Fibroblast of pulmonary artery (primary cell): ENCODE measurements at regions not wholly inside any gene's neighbourhood (a gene's known extent, or its start where the extent isn't known, plus 50 kb on each side); places are given as distances from the start of the nearest gene placed in this dataset.
A peak's percentile ranks its signal among the peaks of the same experiment; 100 is the strongest.
"Not testable (repeated sequence)": the region's sequence is repeated elsewhere in the genome, so short reads cannot be mapped to it uniquely, and the experiment has no call there.

ENCODE experiments used
- DNase-seq: peaks from one replicate; pipeline ENCODE4 v3.0.0-alpha.2; 2010; ENCODE audit warnings: low read depth
- H3K4me3 ChIP-seq: replicated peaks from 2 replicates; pipeline ENCODE4 v1.5.1; 2011; ENCODE audit warnings: low read depth, mild to moderate bottlenecking, control low read depth, low read length, moderate library complexity
- TF ChIP-seq, protein P1 (sequence below): IDR thresholded peaks from 2 replicates; pipeline ENCODE4 v1.5.1; 2011; ENCODE audit warnings: mild to moderate bottlenecking, control low read depth, low read length, inconsistent platforms; ENCODE audit errors: missing control alignments

DNA sequence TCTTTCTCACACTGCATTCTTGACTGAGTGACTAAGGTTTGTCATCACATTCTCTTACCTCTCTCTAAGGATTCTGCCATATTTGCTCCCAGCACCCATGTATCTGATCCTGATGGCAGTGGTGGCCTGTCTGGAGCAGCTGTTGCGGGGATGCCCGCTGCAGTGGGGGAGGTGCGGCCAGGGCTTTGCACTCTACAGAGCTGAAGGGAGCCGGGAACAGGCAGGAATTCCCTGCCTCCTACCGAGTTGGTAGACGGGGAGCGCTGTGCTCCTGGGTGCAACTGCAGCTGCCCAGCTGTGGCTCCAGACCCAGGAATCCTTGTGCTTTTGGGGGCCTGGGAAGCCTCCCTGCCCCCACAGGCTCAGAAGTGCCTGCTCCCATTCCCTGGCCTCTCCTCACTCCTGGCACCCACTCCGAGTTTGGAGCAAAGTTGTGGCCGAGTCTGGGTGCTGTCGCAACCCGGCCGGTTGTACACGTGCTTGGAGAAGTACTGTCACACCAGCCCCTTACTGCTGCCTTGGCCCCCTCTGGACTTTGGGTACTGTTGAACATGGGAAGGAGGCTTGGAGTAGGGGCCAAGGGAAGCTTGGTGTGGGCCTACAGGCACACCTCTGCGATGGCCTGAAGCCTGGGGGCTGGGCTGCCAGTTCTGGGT lies 106.9 kb upstream of the OR4E1 start:
- TF ChIP-seq, protein P1, sequence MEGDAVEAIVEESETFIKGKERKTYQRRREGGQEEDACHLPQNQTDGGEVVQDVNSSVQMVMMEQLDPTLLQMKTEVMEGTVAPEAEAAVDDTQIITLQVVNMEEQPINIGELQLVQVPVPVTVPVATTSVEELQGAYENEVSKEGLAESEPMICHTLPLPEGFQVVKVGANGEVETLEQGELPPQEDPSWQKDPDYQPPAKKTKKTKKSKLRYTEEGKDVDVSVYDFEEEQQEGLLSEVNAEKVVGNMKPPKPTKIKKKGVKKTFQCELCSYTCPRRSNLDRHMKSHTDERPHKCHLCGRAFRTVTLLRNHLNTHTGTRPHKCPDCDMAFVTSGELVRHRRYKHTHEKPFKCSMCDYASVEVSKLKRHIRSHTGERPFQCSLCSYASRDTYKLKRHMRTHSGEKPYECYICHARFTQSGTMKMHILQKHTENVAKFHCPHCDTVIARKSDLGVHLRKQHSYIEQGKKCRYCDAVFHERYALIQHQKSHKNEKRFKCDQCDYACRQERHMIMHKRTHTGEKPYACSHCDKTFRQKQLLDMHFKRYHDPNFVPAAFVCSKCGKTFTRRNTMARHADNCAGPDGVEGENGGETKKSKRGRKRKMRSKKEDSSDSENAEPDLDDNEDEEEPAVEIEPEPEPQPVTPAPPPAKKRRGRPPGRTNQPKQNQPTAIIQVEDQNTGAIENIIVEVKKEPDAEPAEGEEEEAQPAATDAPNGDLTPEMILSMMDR, result no peak
- H3K4me3 ChIP-seq, result no peak overlapping the region
- no peak for DNase-seq

DNA sequence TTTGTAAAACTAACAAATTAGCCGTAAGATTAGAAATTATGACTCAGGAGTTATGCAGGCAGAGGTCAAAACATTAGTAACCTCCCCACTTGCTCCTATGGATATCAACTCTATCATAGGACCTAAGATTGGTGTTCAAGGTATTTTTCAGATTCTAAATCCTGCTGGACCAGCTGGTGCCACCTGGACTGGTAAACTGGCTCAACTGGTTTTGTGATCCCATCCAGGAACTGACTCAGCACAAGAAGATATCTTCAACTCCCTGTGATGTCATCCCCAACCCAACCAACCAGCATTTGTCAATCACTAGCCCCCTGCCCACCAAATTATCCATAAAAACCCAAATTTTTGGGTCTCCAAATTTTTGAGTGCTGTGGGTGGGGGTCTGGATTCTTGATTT lies 98.1 kb upstream of the OR4E1 start:
- H3K4me3 ChIP-seq, result no peak overlapping the region
- no peak for DNase-seq
- TF ChIP-seq, protein P1, result no peak

DNA sequence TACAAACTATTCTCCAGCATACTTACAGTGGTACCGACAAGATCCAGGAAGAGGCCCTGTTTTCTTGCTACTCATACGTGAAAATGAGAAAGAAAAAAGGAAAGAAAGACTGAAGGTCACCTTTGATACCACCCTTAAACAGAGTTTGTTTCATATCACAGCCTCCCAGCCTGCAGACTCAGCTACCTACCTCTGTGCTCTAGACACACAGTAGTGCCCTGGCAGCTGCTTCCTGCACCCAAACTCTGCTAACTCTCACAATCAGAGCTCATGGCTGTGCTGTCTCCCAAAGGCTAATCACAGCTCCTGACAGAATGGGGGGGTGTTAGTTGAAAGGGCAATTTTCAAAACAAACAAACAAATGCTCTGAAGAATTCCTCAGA lies 95.2 kb upstream of the OR4E1 start:
- TF ChIP-seq, protein P1, result no peak
- DNase-seq, result no peak
- no peak overlapping the region for H3K4me3 ChIP-seq

DNA sequence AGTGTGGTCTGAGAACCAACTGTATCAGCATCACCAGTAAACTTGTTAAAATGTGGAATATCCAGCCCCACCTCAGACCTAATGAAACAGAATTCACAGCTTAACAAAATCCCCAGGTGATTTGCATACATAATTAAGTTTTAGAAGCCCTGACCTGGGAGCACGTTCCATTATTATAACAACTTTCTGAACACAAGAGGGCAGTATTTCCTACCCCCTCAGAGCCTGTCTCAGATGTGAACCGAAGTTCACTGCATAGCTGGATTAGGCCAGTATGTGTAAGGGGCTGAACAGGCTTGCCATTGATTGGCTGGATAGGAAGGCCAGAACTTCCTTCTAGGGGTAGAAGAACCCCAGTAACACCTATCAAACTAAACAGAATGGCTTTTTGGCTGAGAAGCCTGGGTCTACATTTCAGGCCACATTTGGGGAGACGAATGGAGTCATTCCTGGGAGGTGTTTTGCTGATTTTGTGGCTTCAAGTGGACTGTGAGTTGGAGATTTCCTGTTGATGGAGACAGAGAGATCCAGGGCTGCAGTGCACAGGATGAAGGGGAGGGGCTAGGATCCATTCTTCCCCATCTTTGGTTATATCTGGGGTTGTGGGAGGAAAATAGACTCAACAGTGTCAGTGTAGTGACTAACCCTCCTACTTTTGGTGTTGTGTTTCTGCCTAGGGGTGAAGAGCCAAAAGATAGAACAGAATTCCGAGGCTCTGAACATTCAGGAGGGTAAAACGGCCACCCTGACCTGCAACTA lies 94.7 kb upstream of the OR4E1 start:
- DNase-seq, result peak; percentile 22
- TF ChIP-seq, protein P1, result peak; percentile 52
- no peak overlapping the region for H3K4me3 ChIP-seq

DNA sequence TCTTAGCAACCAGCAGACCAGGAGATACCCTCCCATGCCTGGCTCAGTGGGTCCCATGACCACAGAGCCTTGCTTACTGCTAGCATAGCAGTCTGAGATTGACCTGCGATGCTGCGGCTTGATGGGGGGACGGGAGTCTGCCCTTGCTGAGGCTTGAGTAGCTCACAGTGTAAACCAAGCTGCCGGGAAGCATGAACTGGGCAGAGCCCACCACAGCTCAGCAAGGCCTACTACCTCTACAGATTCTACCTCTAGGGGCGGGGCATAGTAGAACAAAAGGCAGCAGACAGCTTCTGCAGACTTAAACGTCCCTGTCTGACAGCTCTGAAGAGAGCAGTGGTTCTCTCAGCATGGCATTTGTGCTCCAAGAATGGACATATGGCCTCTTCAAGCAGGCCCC lies 86.7 kb upstream of the OR4E1 start:
- not testable (repeated sequence) for DNase-seq, H3K4me3 ChIP-seq

DNA sequence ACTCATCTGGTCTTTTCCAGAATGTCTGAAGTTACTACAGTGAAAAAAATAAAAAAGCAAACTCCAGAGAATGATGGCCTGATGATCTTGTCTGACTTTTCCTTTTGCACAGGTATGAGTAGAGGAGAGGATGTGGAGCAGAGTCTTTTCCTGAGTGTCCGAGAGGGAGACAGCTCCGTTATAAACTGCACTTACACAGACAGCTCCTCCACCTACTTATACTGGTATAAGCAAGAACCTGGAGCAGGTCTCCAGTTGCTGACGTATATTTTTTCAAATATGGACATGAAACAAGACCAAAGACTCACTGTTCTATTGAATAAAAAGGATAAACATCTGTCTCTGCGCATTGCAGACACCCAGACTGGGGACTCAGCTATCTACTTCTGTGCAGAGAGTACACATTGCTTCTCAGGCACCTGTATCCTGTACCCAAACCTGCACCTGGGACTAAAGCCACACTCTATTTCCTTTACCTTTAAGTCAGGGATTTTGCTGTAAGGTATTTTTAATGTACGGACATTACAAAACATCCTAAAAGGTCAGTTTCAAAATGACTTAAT lies 75.8 kb upstream of the OR4E1 start:
- TF ChIP-seq, protein P1, result no peak
- H3K4me3 ChIP-seq, result no peak overlapping the region
- DNase-seq, result no peak

DNA sequence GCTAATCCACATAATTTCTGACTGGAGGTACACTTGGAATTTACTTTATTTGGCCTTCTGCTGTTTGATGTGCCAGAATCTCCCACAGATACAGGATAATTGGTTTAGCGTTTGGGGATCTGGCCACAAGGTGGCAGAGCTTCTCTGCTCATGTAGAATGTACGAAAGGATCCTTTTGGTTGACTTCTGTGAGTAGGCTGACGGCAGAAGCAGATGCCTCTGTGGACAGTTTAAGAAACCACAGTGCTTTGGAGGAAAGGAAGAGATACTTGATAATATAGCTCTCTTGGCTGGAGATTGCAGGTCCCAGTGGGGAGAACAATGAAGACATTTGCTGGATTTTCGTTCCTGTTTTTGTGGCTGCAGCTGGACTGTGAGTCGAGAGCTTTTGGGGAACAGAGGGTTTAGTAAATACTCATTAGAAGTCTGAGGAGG lies 75.3 kb upstream of the OR4E1 start:
- TF ChIP-seq, protein P1, result peak; percentile 93
- peak; percentile 56 for DNase-seq

More for the DNA sequence above, 75.3 kb upstream of the OR4E1 start:
- H3K4me3 ChIP-seq, result no peak overlapping the region
